GM18507 (cell line): ENCODE measurements at regions not wholly inside any gene's neighbourhood (a gene's known extent, or its start where the extent isn't known, plus 50 kb on each side); places are given as distances from the start of the nearest gene placed in this dataset.
A peak's percentile ranks its signal among the peaks of the same experiment; 100 is the strongest.

Experiments used
- DNase-seq: peaks from one replicate; pipeline ENCODE4 v3.0.0; 2011; ENCODE audit warnings: low read depth; ENCODE audit not compliant: insufficient read length; ENCODE audit errors: extremely low spot score
- FAIRE-seq: peaks from 2 replicates; lab custom pipeline; 2011; peaks lifted over from hg19 to GRCh38; lab: Jason Lieb, UNC

DNA sequence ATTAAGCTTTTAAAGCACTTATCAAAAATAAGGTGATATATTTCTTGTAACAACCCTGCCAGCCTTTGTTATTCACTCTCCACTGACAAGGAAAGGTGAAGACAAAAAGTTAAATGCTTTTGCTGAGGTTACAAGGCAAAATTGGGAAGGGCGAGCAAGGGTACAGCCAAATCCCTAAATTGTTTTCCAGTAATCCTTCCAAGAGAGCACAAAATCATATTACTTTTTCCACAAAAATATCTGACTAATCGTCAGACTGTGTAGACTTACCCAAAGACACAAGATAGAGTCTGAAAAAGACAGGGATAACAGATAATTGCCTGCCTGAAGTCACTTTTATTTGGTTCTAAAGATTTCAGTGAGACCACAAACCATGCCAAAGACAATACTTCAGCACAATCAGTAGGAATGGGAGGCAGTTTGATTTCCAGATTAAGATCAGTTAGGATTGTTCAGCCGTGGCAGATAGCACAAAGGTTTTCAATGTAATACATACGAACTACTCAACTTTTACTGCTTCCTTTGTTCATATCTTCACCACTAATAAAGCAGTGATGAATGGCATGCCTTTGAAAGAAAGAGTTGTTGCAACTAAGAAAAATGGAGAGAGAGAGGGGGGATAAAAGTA, 383.8 kb upstream of the TUSC1 start:
- FAIRE-seq: no peak
- no peak for DNase-seq

DNA sequence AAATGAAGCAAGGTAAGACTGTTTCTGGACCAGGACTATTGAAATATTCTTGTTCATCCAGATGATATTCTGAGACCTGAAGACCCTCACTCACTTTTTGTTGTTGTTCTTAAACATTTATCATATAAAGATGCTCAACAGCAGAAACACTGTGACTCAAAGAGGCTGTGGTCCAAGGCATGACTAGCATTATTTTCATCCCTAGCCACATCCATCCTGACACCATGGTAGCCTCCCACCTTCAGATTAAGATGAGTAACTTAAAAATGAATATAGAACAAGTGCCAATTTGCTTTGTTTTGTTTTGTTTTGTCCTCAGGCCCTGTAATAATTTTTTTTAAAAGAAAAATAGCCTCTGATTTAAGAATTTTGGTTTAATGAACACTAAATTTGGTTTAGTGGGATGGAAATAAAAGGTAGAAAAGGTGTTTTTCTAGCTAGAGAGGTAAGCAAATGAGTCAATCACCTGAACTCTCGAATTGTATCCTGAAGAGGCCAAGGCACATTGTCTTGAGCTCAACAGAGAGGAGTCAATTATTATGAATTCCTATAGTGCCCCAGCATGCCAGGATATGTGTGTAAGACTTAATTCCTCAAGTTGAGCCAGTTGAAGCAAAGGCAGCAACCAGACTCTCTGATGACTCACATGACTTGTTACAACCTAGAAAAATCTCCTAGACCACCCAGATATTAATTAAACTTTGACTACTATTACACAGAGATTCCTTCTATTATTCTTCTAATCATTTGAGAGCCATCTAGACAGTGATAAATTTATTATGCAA, 380.1 kb upstream of the TUSC1 start:
- no peak for FAIRE-seq
- DNase-seq: no peak

DNA sequence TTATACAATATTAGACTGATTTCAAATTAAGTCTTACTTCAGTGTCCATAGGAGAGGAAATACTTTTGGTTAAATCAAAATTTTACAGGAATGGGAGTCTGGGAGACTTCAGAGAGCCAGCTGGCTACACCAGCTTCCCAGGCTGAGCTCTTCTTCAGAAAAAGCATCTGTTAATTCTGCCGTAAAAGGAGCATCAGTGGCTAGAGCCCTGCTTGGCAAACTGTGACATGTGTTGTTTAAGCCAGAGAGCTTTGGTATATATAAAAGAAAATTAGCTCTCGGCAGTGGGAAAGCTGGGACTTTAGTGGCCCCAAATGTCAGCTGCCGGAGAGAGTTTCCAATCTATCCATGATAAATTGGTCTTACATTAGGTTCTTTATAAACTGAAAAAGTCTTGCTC, 378.8 kb upstream of the TUSC1 start:
- DNase-seq (no peak), FAIRE-seq (no peak)

GRCh38 chr9:26054600-26055520, 376.6 kb upstream of the TUSC1 start:
- DNase-seq (no peak), FAIRE-seq (no peak)

GRCh38 chr9:26053954-26054353, 375.7 kb upstream of the TUSC1 start:
- FAIRE-seq (no peak), DNase-seq (no peak)

GRCh38 chr9:26043431-26043830, 365.2 kb upstream of the TUSC1 start:
- FAIRE-seq: no peak
- no peak for DNase-seq

GRCh38 chr9:26034786-26035185, 356.5 kb upstream of the TUSC1 start:
- no peak for FAIRE-seq
- DNase-seq: no peak

- DNase-seq: no peak
- no peak for FAIRE-seq
These were observed 355.1 kb upstream of the TUSC1 start for GRCh38 chr9:26033336-26033735.

DNA sequence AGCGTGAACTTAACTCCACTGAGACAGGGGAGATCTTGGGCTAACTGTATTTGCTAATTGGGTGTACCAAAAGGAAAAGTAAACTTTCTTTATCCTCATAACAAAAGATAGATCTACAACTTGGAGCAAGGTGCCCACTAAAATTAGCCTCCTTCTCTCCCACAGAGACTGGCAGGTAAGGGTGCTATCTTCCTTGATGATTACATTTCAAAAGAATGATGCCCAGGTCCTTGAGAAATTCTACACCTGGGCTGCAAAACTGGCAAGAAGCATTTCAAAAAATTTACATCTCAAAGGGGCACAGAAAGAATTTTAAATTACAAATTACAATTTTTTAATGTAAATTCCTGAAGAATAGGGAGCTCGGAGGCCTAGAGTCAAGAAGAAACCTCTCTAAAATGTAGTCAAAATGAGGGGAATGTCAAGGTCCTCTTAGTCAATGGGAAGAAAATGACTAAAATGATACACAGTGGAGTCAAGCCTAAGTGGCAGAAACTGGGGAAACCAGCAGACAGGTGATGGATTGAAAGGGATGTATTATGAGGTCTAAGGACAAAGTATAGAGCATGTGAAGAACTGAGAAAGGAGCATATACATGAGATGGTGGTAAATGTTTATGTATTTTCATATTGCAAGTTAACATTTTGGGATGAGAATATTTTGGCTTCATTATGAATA, 348.3 kb upstream of the TUSC1 start:
- FAIRE-seq (no peak), DNase-seq (no peak)

- DNase-seq: no peak
- FAIRE-seq: no peak
These were observed 335.0 kb upstream of the TUSC1 start for GRCh38 chr9:26013199-26013598.

DNA sequence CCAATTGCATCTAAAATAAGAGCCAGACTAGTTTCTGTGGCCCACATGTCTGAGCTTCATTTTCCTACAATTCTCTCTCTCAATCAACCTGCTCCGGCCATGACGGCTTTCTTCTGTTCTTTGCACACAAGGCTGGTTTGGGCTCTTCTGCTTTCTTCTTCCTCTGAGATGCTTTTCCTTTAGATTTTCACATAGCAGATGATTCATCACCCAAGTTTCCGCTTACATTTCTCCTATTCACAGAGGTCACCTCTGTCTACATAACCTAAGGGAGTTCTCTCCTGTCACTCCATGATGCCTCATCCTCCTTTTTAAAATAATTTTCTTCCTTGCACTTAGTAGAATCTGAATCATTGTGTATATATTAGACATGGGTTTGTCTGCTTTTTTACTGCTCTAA, 334.6 kb upstream of the TUSC1 start:
- FAIRE-seq (no peak), DNase-seq (no peak)

GRCh38 chr9:25994605-25995004, 316.4 kb upstream of the TUSC1 start:
- no peak for DNase-seq
- no peak for FAIRE-seq

DNA sequence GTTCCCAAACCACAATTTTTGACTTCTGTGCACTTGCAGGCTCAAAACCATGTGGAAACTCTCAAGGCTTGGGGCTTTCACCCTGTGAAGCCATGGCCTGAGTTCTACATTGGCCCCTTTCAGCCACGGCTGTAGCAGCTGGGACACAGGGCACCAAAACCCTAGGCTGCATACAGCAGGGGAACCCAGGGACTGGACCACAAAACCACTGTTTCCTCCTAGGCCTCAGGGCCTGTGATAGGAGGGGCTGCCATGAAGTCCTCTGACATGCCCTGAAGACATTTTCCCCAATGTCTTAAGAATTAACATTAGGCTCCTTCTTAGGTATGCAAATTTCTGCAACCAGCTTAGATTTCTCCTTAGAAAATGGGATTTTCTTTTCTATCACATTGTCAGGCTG, 312.1 kb upstream of the TUSC1 start:
- DNase-seq (no peak), FAIRE-seq (no peak)

GRCh38 chr9:25975667-25976066, 297.4 kb upstream of the TUSC1 start:
- FAIRE-seq (no peak), DNase-seq (no peak)

- peak; percentile 5 for DNase-seq
- FAIRE-seq: peak; percentile 24
These were observed 286.0 kb upstream of the TUSC1 start for GRCh38 chr9:25964239-25964638.

- FAIRE-seq (no peak), DNase-seq (no peak)
These were observed 281.9 kb upstream of the TUSC1 start for GRCh38 chr9:25960178-25960577.

DNA sequence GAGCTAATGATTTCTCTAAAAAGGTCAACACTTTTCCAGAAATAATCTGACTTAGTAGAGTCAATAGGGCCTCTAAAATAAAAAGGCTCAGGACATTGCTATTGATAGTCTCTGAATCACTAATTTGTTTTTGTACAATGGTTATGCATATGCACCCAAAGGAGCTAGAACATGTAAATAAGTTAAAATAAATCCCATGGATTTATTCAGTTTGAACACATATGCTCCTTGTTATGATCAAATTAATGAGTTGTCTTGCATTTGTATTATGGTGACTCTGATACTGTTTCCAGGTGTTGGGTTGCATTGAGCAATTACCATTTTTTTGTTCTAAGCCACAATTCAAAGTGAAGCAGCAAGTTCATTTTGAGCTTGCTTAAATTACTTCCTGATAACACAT, 276.0 kb upstream of the TUSC1 start:
- FAIRE-seq (no peak), DNase-seq (no peak)

DNA sequence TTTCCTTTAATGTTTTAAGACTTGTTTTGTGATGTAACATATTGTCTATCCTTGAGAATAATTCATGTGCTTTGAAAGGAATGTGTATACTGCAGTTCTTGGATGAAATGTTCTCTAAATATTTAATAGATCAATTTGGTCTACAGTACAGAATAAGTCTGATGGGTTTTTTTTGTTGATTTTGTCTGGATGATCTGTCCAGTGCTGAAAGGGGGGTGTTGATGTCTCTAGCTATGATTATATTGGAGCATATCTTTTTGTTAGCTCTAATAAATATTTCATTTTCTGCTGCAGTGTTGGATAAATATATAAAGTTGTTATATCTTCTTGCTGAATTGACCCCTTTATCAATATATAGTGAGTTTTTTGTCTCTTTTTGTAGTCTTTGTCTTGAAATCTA, 269.9 kb upstream of the TUSC1 start:
- DNase-seq (no peak), FAIRE-seq (no peak)

GRCh38 chr9:25939126-25939525, 260.9 kb upstream of the TUSC1 start:
- FAIRE-seq (no peak), DNase-seq (no peak)

DNA sequence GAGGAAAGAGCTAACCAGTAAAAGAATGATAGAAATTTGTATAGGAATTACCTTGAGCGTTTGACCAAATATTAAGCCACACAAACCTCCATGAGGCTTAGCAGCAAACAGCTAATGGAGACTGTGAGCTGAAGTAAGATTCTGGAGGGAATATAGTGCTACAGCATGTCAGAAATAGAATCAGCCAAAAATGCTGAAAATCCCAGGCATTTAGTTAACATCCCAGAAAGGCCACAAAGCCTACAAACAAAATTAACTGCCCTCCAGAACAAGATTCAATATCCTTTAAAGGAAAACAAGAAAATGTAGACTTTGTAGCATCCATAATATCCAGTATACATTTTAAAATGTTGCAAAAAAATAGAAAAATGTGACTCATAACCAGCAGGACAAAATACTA, 257.8 kb upstream of the TUSC1 start:
- FAIRE-seq (no peak), DNase-seq (no peak)
